ENCODE measurements at regions not wholly inside any gene's neighbourhood (a gene's known extent, or its start where the extent isn't known, plus 50 kb on each side); places are given as distances from the start of the nearest gene placed in this dataset.

- DNase-seq (ENCODE audit: low spot score) (no peak), ATAC-seq (no peak)
- TF ChIP-seq CREB1 (CRISPR knock-in tag; IDR thresholded peaks at IDR 0.05; ENCODE audit: low read depth): no peak
- TF ChIP-seq POLR2AphosphoS5 (IDR thresholded peaks at IDR 0.05; ENCODE audit: low read depth): no peak
- TF ChIP-seq, protein P1, sequence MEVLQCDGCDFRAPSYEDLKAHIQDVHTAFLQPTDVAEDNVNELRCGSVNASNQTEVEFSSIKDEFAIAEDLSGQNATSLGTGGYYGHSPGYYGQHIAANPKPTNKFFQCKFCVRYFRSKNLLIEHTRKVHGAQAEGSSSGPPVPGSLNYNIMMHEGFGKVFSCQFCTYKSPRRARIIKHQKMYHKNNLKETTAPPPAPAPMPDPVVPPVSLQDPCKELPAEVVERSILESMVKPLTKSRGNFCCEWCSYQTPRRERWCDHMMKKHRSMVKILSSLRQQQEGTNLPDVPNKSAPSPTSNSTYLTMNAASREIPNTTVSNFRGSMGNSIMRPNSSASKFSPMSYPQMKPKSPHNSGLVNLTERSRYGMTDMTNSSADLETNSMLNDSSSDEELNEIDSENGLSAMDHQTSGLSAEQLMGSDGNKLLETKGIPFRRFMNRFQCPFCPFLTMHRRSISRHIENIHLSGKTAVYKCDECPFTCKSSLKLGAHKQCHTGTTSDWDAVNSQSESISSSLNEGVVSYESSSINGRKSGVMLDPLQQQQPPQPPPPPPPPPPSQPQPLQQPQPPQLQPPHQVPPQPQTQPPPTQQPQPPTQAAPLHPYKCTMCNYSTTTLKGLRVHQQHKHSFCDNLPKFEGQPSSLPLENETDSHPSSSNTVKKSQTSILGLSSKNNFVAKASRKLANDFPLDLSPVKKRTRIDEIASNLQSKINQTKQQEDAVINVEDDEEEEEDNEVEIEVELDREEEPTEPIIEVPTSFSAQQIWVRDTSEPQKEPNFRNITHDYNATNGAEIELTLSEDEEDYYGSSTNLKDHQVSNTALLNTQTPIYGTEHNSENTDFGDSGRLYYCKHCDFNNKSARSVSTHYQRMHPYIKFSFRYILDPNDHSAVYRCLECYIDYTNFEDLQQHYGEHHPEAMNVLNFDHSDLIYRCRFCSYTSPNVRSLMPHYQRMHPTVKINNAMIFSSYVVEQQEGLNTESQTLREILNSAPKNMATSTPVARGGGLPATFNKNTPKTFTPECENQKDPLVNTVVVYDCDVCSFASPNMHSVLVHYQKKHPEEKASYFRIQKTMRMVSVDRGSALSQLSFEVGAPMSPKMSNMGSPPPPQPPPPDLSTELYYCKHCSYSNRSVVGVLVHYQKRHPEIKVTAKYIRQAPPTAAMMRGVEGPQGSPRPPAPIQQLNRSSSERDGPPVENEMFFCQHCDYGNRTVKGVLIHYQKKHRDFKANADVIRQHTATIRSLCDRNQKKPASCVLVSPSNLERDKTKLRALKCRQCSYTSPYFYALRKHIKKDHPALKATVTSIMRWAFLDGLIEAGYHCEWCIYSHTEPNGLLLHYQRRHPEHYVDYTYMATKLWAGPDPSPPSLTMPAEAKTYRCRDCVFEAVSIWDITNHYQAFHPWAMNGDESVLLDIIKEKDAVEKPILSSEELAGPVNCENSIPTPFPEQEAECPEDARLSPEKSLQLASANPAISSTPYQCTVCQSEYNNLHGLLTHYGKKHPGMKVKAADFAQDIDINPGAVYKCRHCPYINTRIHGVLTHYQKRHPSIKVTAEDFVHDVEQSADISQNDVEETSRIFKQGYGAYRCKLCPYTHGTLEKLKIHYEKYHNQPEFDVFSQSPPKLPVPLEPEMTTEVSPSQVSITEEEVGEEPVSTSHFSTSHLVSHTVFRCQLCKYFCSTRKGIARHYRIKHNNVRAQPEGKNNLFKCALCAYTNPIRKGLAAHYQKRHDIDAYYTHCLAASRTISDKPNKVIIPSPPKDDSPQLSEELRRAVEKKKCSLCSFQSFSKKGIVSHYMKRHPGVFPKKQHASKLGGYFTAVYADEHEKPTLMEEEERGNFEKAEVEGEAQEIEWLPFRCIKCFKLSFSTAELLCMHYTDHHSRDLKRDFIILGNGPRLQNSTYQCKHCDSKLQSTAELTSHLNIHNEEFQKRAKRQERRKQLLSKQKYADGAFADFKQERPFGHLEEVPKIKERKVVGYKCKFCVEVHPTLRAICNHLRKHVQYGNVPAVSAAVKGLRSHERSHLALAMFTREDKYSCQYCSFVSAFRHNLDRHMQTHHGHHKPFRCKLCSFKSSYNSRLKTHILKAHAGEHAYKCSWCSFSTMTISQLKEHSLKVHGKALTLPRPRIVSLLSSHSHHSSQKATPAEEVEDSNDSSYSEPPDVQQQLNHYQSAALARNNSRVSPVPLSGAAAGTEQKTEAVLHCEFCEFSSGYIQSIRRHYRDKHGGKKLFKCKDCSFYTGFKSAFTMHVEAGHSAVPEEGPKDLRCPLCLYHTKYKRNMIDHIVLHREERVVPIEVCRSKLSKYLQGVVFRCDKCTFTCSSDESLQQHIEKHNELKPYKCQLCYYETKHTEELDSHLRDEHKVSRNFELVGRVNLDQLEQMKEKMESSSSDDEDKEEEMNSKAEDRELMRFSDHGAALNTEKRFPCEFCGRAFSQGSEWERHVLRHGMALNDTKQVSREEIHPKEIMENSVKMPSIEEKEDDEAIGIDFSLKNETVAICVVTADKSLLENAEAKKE (CRISPR knock-in tag; IDR thresholded peaks at IDR 0.05): no peak
- TF ChIP-seq ZNF114 (CRISPR knock-in tag; IDR thresholded peaks at IDR 0.05): no peak
- TF ChIP-seq ZNF331 (CRISPR knock-in tag; IDR thresholded peaks at IDR 0.05; ENCODE audit: low read depth): no peak
- no peak for TF ChIP-seq JUNB (IDR thresholded peaks at IDR 0.05; ENCODE audit: unreplicated experiment)
- no peak for TF ChIP-seq REST (IDR thresholded peaks at IDR 0.05; ENCODE audit: unreplicated experiment)
- TF ChIP-seq NANOG (IDR thresholded peaks at IDR 0.05; ENCODE audit: borderline replicate concordance): no peak
- Histone ChIP-seq H3K27me3 (ENCODE audit: insufficient read depth) (no peaks in the 10 kb centered on the region), H2AFZ (no peak overlapping the region; the same call in 1 of the 2 replicates), H3K27ac (ENCODE audit: low read depth) (no peak overlapping the region), H3K4me2 (no peak overlapping the region), H3F3A (replicated peaks; ENCODE audit: low read depth) (no peaks in the 10 kb centered on the region), H3K4me3 (no peak overlapping the region), H3K9me2 (ENCODE audit: insufficient read depth) (no peaks in the 10 kb centered on the region), H4K20me1 (replicated peaks; ENCODE audit: insufficient read depth) (no peaks in the 10 kb centered on the region), H3K4me1 (ENCODE audit: insufficient read depth) (no peaks in the 10 kb centered on the region), H3K36me3 (ENCODE audit: insufficient read depth) (no peaks in the 10 kb centered on the region), H3K79me2 (replicated peaks; ENCODE audit: insufficient read depth) (no peaks in the 10 kb centered on the region)
- peaks cover 10% of the 10 kb centered on the region for H3K9me3 Mint-ChIP-seq
- H3K36me3 Mint-ChIP-seq (ENCODE audit: low read depth): peaks cover 7% of the 10 kb centered on the region; the same call in 1 of the 3 replicates
- no peak overlapping the region for H3K4me3 Mint-ChIP-seq
- H3K27ac Mint-ChIP-seq: no peak overlapping the region
- H3K27me3 Mint-ChIP-seq (ENCODE audit: insufficient read depth, low read depth, poor library complexity): no peaks in the 10 kb centered on the region
- no peaks in the 10 kb centered on the region for H3K4me1 Mint-ChIP-seq
These were observed 698.7 kb downstream of the NTRK3 start for GRCh38 chr15:87557881-87558280.
